NCI-H1694 treated with DMSO at 0.1 percent for 48 hours (cell line): ENCODE measurements at regions not wholly inside any gene's neighbourhood (a gene's known extent, or its start where the extent isn't known, plus 50 kb on each side); places are given as distances from the start of the nearest gene placed in this dataset.
A peak's percentile ranks its signal among the peaks of the same experiment; 100 is the strongest.

Source experiments
- DNase-seq: peaks from one replicate; lab custom pipeline; 2025; lab: John Stamatoyannopoulos, UW

DNA sequence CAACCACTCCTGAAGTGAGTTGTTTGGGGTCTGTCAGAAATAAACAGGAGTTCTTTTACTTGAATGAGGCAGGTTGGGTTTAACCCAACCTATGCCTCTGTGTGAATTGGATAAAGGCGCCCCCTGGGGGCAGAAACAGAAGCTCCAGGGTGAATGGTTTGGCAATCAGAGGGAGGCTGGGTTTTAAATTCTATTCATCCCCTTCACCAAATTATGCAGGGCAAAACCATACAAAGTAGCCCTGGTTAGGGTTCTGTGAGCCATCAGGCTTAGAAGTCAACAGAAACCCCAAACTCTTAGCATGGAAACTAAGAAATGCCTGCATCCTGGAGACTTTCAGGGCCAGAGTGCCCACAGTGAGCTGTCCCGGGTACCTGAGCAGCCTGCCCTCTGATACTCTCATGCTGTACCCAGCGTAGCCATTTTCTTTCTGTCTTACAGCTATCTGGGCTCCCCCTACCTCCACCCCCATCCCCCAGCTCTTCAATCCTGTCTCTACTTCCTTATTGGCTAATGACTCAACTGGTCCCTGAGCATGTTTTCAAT, 241.5 kb downstream of the ICOS start:
- DNase-seq: peak; percentile 4

DNA sequence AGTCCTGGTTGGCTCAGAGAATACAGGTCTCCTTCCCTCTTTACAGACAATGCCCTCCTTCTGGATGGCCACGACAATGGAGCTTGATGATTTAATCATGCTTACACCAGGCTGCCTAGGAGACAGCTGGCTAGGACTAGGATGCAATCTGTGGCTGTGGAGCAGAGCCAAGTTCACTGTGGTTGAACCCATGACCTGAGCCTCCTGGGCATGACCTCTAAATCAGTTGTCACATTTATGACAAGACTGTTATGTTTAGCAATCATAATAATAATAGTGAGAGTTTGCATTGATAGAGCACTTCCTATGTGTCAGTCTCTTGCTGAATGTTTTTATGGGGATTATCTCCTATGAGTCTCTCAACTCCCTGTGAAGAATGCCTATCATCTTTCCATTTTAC, 244.1 kb downstream of the ICOS start:
- peak; percentile 87 for DNase-seq

DNA sequence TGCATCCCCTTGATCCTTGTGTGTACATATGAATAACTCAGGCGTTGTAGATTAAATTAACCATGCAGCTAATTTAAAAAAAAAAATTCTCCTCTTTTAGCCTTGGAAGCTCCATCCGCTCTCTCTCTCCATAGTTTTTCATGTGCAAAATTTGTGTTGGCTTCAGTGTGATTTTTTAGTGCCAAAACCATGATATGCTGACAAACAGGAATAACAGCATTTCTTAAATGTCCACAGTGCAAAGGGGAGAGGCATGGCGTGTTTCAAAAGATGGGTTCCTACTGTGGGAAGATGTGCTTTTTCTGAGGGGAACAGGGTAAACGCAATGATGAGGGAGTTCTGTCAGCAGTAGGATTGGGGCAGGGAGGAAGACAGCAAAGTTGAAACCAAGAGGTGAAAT, 247.0 kb downstream of the ICOS start:
- peak; percentile 69 for DNase-seq

DNA sequence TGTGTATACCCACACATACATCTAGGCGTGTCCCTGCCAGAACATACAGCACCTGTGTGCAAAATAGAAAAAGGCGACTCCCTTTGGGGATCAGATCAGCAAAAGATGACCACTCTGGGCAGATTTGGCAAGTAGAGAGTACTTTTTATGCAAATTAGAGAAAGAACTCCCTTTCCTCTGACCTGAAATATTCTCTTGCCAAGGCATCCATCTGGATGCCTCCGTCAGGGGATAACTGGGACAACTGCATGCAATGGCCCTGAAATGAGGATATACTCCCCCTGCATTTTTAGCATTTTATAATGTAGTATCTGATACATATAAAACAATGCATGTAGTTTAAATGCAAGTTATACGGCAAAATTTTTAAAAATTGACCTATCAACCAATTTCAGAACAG, 247.7 kb downstream of the ICOS start:
- peak; percentile 54 for DNase-seq

DNA sequence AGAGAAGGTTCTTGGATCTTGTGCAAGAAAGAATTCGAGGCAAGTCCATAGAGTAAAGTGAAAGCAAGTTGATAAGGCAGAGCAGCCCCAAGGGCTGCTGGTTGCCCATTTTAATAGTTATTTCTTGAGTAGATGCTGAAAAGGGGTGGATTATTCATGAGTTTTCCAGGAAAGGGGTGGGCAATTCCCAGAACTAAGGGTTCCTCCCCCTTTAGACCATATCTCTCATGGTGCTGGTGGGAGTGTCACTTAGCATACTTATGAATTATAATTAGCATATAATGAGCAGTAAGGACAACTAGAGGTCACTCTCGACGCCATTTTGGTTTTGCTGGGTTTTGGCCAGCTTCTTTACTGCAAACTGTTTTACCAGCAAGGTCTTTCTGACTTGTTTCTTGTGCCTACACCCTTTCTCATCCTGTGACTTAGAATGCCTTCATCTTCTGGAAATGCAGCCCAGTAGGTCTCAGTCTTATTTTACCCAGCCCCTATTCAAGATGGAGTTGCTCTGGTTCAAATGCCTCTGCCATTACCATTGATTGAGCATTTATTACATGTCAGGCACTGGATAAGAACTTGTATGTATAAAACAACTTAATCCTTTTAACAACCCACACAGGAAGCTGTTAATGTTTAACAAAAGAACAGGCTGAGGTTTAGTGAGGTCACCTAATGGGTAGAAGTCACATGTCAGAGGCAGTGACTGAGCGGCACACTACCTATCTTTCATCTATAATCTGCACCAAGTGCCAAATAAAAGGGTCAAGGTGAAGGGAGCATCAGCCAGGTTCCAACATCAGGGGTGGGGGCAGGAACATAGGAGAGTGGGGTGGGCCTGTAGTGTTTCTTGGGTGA, 250.9 kb downstream of the ICOS start:
- no peak for DNase-seq

DNA sequence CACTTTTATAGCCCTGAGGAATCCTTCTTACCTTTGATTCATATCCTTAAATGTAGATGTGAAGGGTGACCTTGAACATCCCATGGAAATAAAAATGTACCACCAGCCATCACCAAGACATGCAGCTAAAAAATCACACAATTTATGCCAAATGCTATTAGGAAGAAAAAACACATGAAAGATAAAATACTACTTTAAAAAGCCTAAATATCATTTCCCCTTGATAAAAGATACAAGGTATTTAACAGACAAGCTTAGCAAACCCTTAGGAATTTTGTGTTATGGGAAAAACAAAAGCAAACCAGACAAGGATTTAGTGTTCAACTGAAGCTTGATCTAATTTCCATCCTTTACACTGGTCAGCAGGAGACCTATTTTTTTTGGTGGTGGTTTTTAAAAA, 255.0 kb downstream of the ICOS start:
- DNase-seq: no peak

DNA sequence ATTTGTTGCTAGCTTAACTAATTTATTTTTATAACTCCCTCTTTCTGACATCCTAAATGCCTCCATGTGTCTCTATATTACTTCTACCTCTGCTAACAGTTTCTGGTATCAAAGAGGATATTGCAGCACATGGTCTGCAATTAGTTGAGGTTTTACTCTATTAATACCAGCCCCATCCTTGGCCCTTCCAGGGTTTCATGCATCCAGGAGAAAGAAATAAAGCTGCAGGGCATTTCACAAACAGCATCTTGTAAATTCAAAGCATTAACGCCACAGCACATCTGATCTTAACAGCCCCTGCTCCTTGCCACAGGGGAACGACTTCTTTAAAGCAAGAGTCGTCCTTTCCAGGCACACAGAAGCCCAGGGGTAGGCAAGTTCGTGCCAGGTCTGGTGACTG, 258.9 kb downstream of the ICOS start:
- no peak for DNase-seq

DNA sequence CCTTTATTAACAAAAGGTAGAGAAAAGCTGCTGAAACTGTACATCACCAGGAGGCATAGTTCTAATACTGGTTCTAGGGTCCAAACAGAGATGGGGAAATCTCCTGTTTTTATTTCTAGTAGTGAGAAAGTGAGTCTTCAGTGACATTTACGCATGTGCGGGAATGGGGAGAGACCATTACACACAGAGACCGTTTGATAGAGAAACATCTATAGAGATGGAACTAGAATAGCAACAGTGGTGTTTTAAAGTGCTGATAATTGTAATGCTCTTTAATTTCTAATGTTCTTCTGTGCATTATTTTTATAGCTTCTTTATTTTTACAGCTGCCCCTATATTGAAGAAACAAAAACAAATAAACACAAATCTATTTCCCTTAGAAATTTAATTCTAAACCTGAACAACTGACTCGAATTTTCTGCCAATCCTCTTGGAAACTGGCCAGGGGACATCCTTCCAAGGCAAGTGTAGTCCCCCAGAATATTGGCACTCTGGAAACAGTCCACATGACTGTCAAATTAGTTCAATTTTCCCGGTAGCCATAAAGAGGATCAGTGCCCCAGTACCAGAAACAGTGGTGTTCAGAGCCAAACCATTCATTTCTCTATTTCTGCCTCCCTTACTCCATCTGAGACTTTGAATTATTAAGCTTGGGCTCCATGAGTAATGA, 260.9 kb downstream of the ICOS start:
- DNase-seq: no peak

DNA sequence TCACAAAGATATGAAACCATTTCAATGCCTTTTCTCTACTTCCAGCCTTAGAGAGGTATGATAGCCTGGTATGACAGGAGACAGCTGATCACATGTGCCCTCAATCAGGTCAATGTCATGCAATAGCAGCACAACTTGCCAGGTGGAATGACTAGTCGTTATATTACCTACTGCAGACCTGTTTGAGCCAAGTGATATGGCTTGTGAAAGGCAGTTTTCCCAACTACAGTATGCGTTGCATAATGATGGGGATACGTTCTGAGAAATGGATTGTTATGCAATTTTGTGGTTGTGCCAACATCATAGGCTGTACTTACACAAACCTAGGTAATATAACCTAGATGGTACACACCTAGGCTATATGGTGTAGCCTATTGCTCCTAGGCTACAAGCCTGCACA, 262.8 kb downstream of the ICOS start:
- DNase-seq: no peak

DNA sequence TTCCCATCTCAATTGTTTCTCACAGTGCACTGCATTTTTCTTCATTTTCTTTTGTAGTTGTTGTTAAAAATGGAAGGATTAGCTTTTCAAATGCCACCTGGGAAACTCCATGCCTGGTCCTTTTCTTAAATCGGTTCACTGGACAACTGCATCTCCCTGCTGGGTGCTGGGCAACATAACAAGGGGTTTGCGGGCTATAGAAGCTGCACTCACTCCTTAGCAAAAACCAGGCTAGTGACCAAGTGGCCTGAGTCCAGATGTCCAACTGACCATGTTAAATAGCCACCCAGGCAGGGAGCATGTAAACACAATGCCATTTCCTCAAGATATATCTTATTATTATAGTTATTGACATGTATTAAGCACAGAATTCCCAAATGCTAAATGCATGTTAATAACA, 264.9 kb downstream of the ICOS start:
- no peak for DNase-seq

DNA sequence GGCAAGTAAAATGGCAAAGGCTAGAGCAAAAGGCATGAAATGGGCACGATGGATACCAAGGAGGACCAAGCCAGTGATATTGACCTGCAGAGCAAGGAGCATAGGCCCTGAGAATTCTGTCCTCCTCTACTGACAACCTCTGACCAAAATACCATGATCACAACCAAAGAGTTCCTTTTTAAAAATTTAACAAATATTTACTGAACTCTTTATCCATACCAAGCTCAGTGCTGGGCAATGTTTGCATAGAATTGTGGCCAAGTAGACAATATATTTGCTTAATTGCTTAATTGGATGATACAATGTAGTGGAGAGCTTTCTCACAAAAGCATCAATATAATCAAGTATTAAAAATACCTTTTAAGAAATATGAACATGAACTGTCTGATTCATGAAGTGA, 265.7 kb downstream of the ICOS start:
- DNase-seq: no peak

DNA sequence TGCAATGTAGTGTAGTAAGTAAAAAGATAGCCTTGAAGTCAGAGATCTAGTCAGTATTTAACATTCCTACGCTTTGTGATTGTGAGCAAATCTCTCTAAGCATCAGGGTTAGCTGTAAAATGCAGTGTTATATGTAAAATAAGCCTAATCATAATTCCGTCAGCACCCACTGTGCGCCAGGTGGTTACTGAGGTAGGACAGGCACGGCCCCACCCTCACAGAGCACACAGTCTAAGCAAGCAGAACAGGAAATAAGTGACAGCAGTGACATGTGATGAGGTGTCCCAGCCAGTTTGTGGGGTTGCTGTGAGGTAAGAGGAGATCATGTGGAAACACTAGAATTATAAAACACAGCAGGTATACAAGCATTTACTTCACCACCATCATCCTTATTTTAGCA, 267.1 kb downstream of the ICOS start:
- DNase-seq: no peak

DNA sequence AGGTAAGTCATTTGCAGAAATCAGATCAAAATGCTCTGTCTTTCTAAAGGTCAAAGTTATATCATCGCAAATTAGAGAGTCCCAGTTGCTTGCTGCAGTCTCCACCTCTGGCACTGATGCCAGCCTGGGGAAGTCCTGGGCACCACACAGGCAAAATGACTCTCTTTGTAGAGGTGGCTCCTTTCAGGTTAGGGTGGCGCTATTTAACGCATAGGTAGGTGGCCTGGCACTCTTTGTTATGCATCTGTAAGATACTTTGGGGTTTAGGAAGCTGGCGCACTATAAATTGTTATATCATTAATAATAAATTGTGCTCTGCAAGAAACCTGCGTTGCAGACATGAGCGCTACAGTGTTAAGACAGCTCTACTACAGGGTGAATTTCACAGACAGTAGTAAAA, 268.5 kb downstream of the ICOS start:
- no peak for DNase-seq

DNA sequence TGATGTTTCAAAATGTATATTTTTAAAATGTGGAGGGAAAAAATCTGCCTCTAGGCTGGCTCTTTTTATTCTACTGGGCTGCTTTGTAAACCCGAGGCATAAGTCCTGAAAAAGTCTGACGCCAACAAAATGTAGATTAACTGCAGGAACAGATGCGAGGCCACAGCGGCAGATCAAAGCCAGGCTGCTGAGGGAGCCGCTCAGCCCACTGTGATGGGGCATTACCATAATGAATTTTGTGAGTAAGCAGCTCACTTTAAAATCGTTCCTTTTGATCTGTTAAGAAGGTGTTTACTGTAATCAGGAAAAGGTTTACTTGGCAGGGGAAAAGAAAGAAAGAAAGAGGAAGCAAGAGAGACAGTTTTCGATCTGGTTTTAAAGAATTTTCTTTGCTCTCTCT, 269.0 kb downstream of the ICOS start:
- no peak for DNase-seq

DNA sequence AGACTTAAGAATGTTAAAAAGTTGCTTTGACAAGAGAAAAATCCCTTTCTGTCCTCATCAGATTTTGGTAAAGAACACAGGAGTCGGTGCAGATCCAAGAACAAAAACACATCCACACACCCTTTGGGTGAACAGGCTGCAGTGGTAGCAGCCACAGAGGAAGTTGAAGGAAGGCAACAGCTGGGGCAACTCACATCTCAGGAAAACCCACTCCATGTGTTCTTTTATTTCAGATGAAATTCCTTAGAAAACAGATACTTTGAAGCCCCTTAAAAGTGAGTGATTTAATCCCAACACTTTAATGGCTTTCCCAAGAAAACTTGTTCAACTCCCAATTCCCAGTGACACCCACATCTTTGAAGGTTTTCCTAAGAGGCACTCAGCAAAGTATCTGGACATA, 271.3 kb downstream of the ICOS start:
- no peak for DNase-seq

DNA sequence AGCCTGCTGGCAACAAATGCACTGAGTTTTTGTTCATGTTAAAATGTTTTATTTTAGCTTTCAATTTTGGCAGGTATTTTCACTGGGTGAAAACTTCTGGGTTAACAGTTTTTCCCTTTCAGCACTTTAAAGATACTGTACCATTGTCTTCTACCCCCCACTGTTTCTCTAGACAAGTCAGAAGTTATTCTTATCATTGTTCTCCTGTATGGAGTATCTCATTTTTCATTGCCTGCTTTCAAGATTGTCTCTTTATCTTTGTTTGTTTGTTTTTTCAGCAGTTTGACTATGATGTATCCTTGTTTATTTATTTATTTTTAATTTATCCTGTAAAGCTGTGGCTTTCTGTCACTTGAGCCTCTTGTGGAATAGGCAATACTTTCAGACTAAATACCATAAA, 277.0 kb downstream of the ICOS start:
- no peak for DNase-seq

DNA sequence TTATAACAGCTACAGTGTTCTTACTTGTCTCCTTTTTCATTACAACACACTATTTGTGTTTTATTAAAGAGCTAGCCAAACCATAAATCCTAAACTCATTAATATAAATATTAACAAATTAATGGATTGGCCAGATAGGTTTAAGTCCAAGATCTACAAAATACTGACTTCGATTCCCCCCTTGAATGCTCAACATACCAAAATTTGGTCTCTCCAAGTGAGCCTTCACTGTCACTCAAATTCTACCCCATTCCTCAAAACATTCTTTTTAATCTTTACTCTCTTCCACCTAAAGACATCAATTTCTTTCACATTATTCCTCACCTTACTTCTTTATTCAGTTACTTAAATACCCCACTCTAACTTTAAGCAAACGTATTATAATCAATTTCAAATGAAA, 281.5 kb downstream of the ICOS start:
- no peak for DNase-seq

DNA sequence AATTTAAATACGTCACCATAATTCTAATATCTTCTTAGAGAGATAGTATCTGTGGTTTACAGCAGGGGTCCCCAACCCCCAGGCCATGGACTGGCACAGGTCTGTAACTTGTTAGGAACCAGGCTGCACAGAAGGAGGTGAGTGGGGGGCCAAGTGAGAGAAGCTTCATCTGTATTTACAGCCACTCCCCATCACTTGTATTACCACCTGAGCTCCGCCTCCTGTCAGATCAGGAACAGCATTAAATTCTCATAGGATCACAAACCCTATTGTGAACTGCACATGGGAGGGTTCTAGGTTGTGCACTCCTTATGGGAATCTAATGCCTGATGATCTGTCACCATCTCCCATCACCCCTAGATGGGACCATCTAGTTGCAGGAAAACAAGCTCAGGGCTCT, 282.6 kb downstream of the ICOS start:
- DNase-seq: no peak

DNA sequence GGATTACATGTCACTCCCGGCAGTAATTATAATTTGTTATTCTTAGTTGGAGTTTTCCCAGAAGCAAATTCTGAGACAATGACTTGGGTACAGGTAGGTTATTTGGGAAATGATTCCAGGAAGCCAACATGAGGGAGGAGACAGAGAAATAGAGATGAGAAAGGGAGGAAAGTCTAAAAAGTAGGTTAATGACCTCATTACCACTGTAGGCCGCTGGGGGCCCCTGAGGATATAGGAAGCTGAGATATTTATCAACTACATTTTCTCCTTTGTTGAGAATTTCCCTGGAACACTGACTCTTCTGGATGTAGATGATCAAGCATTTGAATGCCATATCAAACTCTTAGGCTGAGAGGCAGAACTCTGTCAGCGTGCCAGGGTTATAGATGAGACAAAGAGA, 284.3 kb downstream of the ICOS start:
- DNase-seq: no peak

DNA sequence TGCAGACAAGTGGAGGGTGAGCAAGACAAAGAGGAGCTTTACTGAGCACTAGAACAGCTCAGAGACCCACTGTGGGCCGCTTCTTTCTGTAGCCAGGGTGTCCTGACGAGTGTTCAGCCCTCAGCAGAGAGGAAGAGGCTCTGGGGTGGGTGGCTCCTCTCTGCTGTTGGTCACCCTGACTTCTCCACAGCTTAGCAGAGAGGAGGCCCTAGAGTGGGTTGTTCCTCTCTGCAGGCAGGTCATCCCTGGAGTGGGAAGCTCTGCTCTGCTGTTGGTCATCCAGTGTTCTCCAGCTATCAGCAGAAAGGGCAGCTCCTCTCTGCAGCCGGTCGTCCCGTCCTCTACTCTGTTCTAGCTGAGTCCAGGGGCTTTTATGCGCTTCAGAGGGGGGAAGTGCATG, 286.5 kb downstream of the ICOS start:
- DNase-seq: no peak

DNA sequence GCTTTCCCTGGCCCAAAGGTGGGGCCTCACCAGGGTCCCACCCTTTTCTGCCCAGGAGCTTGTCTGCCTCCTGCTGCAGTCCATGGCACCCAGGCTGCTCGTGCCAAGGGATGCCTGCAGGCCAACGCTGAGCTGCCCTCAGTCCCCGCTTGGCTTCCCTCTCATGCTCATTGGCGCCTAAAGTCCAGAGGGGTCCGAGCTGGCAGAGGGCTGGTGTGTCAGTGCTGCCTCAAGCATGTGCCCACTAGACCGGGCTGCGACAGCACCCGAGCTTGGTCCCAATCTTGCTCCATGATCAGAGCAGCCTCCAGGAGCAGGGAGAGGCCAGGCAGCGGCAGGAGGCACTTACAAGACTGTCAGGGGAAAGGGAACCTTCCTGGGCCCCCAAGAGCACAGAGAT, 287.0 kb downstream of the ICOS start:
- DNase-seq: no peak

DNA sequence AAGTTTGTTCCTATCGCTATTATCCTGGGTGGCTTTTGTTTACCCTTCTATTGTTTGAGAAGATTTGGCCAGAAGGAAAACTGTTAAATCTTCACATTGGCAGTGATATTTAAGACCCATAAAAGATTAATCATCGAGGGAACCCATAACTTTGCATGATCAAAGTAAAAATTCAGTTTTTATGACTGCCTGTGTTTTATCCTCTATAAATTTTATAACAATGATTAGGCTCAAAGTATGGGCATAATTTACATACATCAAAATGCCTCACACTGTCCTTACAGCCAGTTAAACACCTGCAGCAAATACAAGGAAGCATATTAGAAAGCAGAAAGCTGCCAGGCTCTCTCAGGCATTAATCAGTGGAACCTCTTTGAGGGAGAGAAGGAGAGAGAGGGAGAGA, 289.1 kb downstream of the ICOS start:
- no peak for DNase-seq

DNA sequence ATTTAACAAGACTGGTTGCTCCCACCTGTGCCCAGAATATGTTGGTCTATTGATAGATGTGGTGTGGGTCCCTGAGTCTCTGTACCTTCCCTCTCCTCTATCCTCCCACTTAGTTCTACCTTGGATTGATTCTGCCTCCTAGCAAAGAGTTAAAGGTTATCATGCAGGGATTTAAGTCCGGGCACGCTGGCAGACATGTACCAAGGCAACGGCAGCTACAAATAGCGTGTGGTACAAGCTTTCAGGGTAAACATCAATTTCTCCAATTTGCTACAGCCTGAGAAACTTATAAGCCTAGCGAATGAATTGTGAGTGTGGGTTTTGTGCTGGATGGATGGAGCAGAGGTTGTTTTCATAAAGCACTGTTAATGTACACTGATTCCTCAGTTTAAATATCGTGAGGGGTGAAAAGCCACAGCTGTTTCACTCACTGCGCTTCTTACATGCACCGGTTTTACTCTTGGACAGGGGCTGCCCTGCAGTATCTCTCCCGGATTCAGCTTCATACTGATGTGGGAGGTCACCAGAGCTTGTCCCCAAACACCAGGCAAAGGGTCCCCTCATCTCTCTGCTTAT, 289.8 kb downstream of the ICOS start:
- DNase-seq: no peak
